ENCODE measurements at regions not wholly inside any gene's neighbourhood (a gene's known extent, or its start where the extent isn't known, plus 50 kb on each side); places are given as distances from the start of the nearest gene placed in this dataset.

DNA sequence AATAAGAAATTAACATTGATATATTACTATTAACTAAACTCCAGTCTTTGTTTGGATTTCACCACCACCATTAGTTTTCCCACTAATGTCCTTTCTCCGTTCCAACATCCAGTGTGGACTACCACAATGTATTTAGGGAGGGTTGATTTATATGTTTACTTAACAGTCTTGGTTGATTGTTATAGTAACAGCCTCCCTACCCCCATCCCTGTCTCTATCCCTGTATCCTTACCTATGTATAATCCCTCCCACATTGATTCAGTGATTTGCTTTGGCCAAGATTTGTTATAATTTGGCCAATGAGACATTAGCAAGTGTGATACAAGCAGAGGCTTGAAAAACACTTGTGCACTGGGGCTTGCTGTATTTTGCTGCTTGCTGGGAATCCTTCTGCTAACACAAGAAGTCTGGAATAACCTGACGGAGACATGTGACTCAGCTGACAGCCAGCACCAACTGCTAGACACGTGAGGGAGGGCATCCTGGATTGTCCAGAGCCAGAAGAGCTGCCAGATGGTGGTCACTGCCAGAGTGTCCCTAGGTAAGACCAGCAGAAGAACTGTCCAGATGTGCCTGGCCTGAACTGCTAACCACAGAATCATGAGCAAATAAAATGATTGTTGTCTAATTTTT is 51.2 kb upstream of the TCF7 start:
- DNase-seq (ENCODE audit: low read depth), result peak; percentile 13

DNA sequence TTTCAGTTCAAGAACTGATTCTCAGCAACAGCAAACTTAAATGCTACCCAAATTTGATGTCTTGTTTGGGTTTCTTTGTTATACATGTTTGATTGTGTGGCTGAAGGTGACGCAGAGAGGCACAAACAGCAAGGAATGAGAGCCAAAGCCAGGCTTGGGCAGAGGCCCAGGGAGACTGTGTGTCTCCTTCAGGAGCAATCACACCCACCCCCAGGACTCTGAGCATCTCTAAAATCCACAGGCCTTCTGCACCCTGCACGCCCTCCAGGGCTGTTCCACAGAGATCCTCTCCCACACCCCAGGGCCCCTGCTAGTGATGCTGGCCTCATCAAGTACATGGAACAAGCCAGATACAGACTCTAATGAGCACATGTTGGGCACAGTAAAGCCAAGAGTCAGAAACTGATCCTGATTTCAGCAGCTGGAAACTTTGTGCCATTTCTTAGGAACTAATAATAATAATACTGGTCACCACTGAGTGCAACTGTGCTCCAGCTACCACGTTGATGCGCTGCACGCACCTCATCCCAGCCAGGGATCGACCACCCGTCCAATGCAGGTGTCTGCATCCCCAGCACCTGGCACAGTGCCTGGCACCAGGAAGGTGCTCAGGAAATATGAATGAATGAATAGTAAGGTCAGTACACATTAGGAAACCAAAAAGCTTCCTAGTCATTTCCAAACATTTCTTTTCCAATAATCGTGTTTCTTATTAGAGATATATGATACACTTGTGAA is 54.6 kb upstream of the TCF7 start:
- DNase-seq (ENCODE audit: low read depth), result no peak

DNA sequence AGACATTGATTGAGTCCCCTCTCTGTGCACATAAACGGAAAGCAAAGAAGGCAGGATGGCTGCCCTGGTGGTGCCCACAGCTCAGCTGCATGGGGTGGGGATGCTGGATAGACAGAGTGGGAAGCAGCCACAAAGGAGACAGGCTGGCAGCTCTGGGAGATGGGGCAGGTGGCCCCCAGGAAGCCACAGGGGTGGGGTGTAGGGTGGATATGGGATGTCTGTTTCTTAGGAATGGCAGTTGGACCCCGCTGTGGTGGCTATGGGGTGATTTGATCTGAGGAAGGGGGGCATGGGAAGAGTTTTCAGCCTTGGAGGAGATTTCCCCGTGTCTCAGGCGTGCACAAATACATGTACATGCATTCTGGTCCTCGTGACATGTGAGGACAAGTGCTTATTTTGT is 50.2 kb upstream of the VDAC1 start:
- DNase-seq (ENCODE audit: low read depth), result no peak
